ENCODE measurements at regions not wholly inside any gene's neighbourhood (a gene's known extent, or its start where the extent isn't known, plus 50 kb on each side); places are given as distances from the start of the nearest gene placed in this dataset.

DNA sequence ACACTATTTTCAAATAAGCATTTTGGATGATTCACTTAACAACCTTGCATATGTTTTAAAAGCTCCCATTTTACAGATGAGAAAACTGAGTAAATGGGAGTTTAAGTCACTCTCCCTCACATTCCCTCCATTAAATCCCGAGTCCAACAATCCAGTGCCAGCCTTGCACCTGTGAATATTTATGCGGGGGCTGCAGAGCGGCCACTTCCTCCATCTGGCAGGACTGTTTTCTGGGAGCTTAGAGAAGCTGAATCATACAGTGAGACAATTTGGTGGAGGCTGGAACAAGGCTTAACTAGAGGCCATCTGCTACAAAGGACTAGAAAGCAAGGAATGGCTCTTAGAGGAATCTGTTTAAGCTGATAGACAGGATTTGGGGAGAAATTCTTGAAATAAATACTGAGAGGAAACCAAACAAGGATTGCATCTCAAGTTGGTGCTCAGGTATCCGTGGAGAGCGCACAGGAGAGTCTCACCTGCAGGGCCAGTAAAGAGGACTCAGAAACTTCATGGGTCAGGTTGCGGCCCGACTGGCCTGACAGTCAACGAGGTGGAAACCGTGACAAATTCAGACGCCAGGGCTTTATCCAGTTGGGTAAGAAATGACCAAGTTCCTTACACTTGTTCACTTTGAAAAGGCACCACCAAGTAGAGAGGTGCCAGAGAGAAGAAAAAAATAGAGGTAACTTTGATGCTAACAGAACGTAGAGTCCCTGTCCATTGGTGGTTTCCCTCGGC, 478.5 kb downstream of the QKI start:
- Mint-ChIP-seq H3K9me3 (ENCODE audit: unreplicated experiment) (peaks cover 15% of the 10 kb centered on the region), H3K27ac (ENCODE audit: unreplicated experiment) (no peak overlapping the region), H3K4me3 (ENCODE audit: unreplicated experiment) (no peak overlapping the region), H3K27me3 (ENCODE audit: insufficient read depth, unreplicated experiment) (no peaks in the 10 kb centered on the region), H3K36me3 (ENCODE audit: insufficient read depth, unreplicated experiment) (no peaks in the 10 kb centered on the region), H3K4me1 (ENCODE audit: low read depth, unreplicated experiment) (no peaks in the 10 kb centered on the region)
- POLR2A ChIA-PET: no interaction called here
- TF ChIP-seq, protein P1, sequence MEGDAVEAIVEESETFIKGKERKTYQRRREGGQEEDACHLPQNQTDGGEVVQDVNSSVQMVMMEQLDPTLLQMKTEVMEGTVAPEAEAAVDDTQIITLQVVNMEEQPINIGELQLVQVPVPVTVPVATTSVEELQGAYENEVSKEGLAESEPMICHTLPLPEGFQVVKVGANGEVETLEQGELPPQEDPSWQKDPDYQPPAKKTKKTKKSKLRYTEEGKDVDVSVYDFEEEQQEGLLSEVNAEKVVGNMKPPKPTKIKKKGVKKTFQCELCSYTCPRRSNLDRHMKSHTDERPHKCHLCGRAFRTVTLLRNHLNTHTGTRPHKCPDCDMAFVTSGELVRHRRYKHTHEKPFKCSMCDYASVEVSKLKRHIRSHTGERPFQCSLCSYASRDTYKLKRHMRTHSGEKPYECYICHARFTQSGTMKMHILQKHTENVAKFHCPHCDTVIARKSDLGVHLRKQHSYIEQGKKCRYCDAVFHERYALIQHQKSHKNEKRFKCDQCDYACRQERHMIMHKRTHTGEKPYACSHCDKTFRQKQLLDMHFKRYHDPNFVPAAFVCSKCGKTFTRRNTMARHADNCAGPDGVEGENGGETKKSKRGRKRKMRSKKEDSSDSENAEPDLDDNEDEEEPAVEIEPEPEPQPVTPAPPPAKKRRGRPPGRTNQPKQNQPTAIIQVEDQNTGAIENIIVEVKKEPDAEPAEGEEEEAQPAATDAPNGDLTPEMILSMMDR (IDR thresholded peaks at IDR 0.05; ENCODE audit: insufficient read depth in 1 of 2, low read depth in 1 of 2, low read length in 1 of 2, severe bottlenecking in 1 of 2, unreplicated experiment in 1 of 2): no peak
- H3K4me1 ChIP-seq: no peaks in the 10 kb centered on the region
- CTCF ChIA-PET: no interaction called here
- no peak overlapping the region for H3K4me3 ChIP-seq (ENCODE audit: low read depth, low read length)
- no peaks in the 10 kb centered on the region for H3K36me3 ChIP-seq (ENCODE audit: control insufficient read depth, insufficient read depth, low read length)
- no peak for DNase-seq
- no peaks in the 10 kb centered on the region for H3K27me3 ChIP-seq (replicated peaks; ENCODE audit: control insufficient read depth, insufficient read depth, low read length)
- H3K9me3 ChIP-seq: 0 out of 2 replicates have a peak, but pooled peaks cover 5% of the 10 kb centered on the region
- no TSS peak for BruUV-seq (replicated peaks)
- intact Hi-C loops (cut with micrococcal nuclease; ENCODE audit: unreplicated experiment): loop anchor here (5.0 kb wide), 1 partner anchor 54 kb away; no protein-coding TSS in a partner anchor

GRCh38 chr6:163889904-163890514, 475.5 kb downstream of the QKI start:
- H3K27ac Mint-ChIP-seq (ENCODE audit: unreplicated experiment): no peak overlapping the region
- no peak overlapping the region for H3K4me3 Mint-ChIP-seq (ENCODE audit: unreplicated experiment)
- TF ChIP-seq, protein P1 (IDR thresholded peaks at IDR 0.05; ENCODE audit: insufficient read depth in 1 of 2, low read depth in 1 of 2, low read length in 1 of 2, severe bottlenecking in 1 of 2, unreplicated experiment in 1 of 2): no peak
- H3K36me3 Mint-ChIP-seq (ENCODE audit: insufficient read depth, unreplicated experiment): no peaks in the 10 kb centered on the region
- no peaks in the 10 kb centered on the region for H3K4me1 Mint-ChIP-seq (ENCODE audit: low read depth, unreplicated experiment)
- Histone ChIP-seq H3K4me3 (ENCODE audit: low read depth, low read length) (no peak overlapping the region), H3K27me3 (replicated peaks; ENCODE audit: control insufficient read depth, insufficient read depth, low read length) (no peaks in the 10 kb centered on the region), H3K4me1 (no peaks in the 10 kb centered on the region), H3K9me3 (0 out of 2 replicates have a peak, but pooled peaks cover 6% of the 10 kb centered on the region), H3K36me3 (ENCODE audit: control insufficient read depth, insufficient read depth, low read length) (no peaks in the 10 kb centered on the region)
- intact Hi-C loops (cut with micrococcal nuclease; ENCODE audit: unreplicated experiment): loop anchor here (5.0 kb wide), 1 partner anchor 57 kb away; no protein-coding TSS in a partner anchor
- no TSS peak for BruUV-seq (replicated peaks)
- CTCF ChIA-PET: no interaction called here
- no peak for DNase-seq
- POLR2A ChIA-PET: no interaction called here
- H3K9me3 Mint-ChIP-seq (ENCODE audit: unreplicated experiment): peaks cover 12% of the 10 kb centered on the region
- H3K27me3 Mint-ChIP-seq (ENCODE audit: insufficient read depth, unreplicated experiment): no peaks in the 10 kb centered on the region

DNA sequence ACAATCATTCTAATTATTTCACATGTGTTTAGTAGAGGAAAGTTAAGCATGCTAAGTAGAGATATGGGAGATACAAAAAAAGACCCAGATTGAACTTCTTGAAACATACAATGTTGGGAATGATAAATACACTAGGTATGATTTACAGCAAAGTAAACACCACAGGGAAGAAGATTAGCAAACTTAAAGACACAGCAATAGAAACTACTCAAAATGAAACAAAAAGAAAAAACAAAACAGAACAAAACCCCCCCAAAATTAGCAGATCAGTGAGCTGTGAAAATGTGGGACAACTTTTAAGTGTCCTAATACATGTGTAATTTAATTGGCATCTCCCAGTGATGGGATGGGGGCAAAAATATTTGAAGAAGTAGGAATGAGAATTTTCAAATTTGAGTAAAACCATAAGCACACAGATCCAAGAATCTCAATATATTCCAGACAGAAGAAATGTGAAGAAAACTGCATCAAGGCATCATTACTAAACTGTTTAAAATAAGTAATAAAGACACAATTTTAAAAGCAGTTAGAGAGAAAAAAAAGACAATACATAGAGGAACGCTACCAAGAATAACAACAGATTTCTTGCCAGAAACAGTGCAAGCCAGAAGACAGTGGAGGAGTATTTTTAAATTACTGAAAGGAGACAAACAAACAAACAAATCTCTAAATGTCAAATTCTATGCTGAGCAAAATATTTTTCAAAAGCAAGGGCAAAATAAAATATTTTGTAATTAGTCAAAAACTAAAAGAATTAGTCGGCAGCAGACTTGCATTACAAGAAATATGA, 473.7 kb downstream of the QKI start:
- intact Hi-C loops (cut with micrococcal nuclease; ENCODE audit: unreplicated experiment): no loop called here
- Histone ChIP-seq H3K4me1 (no peaks in the 10 kb centered on the region), H3K4me3 (ENCODE audit: low read depth, low read length) (no peak overlapping the region), H3K36me3 (ENCODE audit: control insufficient read depth, insufficient read depth, low read length) (no peaks in the 10 kb centered on the region), H3K27me3 (replicated peaks; ENCODE audit: control insufficient read depth, insufficient read depth, low read length) (no peaks in the 10 kb centered on the region), H3K9me3 (0 out of 2 replicates have a peak, but pooled peaks cover 6% of the 10 kb centered on the region)
- DNase-seq: no peak
- Mint-ChIP-seq H3K36me3 (ENCODE audit: insufficient read depth, unreplicated experiment) (no peaks in the 10 kb centered on the region), H3K27me3 (ENCODE audit: insufficient read depth, unreplicated experiment) (peaks cover 6% of the 10 kb centered on the region), H3K27ac (ENCODE audit: unreplicated experiment) (no peak overlapping the region), H3K4me1 (ENCODE audit: low read depth, unreplicated experiment) (no peaks in the 10 kb centered on the region), H3K4me3 (ENCODE audit: unreplicated experiment) (no peak overlapping the region), H3K9me3 (ENCODE audit: unreplicated experiment) (peaks cover 12% of the 10 kb centered on the region)
- ChIA-PET POLR2A (no interaction called here), CTCF (no interaction called here)
- no TSS peak for BruUV-seq (replicated peaks)
- TF ChIP-seq, protein P1 (IDR thresholded peaks at IDR 0.05; ENCODE audit: insufficient read depth in 1 of 2, low read depth in 1 of 2, low read length in 1 of 2, severe bottlenecking in 1 of 2, unreplicated experiment in 1 of 2): no peak

All from Caco-2 (cell line).